Osteoblast (primary cell): ENCODE measurements at regions not wholly inside any gene's neighbourhood (a gene's known extent, or its start where the extent isn't known, plus 50 kb on each side); places are given as distances from the start of the nearest gene placed in this dataset.

Source experiments
- DNase-seq: peaks from one replicate; pipeline ENCODE4 v3.0.0; 2011; ENCODE audit warnings: low spot score, mixed read lengths; ENCODE audit not compliant: insufficient read length; ENCODE audit errors: missing footprints
- H2AFZ ChIP-seq: 2 replicates; pipeline ENCODE4 v1.6.0; 2011; ENCODE audit warnings: mild to moderate bottlenecking, low read length
- H3K27ac ChIP-seq: 2 replicates; pipeline ENCODE4 v1.5.1; 2011; ENCODE audit warnings: mild to moderate bottlenecking, low read depth, low read length, moderate library complexity
- H3K27me3 ChIP-seq: 2 replicates; pipeline ENCODE4 v1.6.0; 2012; ENCODE audit warnings: mild to moderate bottlenecking, control low read depth, inconsistent platforms, low read length, moderate library complexity; ENCODE audit not compliant: insufficient read depth
- H3K36me3 ChIP-seq: 2 replicates; pipeline ENCODE4 v1.5.1; 2011; ENCODE audit warnings: mild to moderate bottlenecking, low read length, control low read depth, moderate library complexity; ENCODE audit not compliant: insufficient read depth
- H3K4me1 ChIP-seq: 2 replicates; pipeline ENCODE4 v1.5.1; 2011; ENCODE audit warnings: mild to moderate bottlenecking, low read length, control low read depth, moderate library complexity; ENCODE audit not compliant: insufficient read depth
- H3K4me2 ChIP-seq: 2 replicates; pipeline ENCODE4 v1.6.0; 2011; ENCODE audit warnings: mild to moderate bottlenecking, low read length; ENCODE audit not compliant: insufficient read depth
- H3K4me3 ChIP-seq: fragments of 200-600 bp; sonication (generic); 3 replicates; pipeline ENCODE4 v1.5.1; 2012; ENCODE audit warnings: mild to moderate bottlenecking, low read length, inconsistent platforms; ENCODE audit not compliant: insufficient read depth
- H3K79me2 ChIP-seq: 2 replicates; pipeline ENCODE4 v1.6.0; 2012; ENCODE audit warnings: mild to moderate bottlenecking, low read length, control low read depth, inconsistent platforms; ENCODE audit not compliant: insufficient read depth
- H3K9me3 ChIP-seq: 2 replicates; pipeline ENCODE4 v1.5.1; 2011; ENCODE audit warnings: low read depth, low read length, control low read depth
- H4K20me1 ChIP-seq: 2 replicates; pipeline ENCODE4 v1.6.0; 2012; ENCODE audit warnings: mild to moderate bottlenecking, low read length, control low read depth; ENCODE audit not compliant: insufficient read depth
- TF ChIP-seq, protein P1 (sequence below): IDR thresholded peaks from 2 replicates; pipeline ENCODE4 v1.5.1; 2011; ENCODE audit warnings: mild to moderate bottlenecking, low read depth, low read length, moderate library complexity; ENCODE audit errors: extremely low read depth

DNA sequence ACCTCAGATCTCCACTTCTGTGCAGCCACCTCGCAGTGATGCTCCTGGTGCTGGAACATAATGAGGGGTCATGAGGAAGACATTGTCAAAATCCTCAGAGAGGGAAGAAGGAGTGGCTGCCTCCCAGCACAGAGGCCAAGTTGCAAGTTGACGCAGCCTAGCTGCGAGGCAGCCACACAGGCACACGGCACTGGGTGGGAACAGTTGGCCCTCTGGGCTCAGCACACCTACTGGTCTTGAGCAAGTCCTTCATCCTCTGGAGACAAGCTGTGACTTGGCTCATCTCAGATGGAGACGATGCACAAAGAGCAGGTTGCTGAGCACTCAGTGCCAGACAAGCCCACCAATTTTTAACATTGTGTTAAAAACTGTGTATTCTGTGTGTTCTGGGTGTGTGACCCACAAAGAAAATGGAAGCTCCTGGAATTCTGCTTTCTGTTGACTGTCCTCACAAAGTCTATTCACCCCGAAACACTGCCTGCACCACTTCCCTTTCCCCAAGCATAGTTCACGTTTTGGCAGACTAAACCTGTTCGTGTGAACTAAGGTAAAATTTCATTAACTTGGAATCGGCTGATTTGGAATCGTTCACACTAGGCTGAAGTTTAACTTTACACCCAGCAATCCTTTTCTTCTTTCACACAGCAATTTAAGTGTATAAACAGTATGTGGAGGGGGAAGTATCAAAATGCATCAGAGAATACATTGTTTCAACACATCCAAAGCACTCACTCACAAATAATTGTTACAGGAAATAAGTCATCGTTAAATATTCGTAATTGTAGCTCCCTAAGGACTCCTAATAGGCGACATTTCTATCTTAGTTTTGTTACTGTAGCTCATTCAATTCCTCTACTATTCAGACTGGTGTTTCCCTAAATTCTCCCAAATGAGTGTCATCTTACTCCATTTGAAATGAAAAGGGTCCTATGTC, 266.6 kb upstream of the ID2 start:
- Histone ChIP-seq H3K4me3 (no peak overlapping the region), H3K79me2 (no peaks in the 10 kb centered on the region), H3K4me1 (peaks cover 3% of the 10 kb centered on the region), H3K27me3 (no peaks in the 10 kb centered on the region), H4K20me1 (no peaks in the 10 kb centered on the region), H3K27ac (no peak overlapping the region), H2AFZ (no peak overlapping the region), H3K36me3 (no peaks in the 10 kb centered on the region), H3K9me3 (no peaks in the 10 kb centered on the region), H3K4me2 (no peak overlapping the region)
- DNase-seq, result no peak
- TF ChIP-seq, protein P1, sequence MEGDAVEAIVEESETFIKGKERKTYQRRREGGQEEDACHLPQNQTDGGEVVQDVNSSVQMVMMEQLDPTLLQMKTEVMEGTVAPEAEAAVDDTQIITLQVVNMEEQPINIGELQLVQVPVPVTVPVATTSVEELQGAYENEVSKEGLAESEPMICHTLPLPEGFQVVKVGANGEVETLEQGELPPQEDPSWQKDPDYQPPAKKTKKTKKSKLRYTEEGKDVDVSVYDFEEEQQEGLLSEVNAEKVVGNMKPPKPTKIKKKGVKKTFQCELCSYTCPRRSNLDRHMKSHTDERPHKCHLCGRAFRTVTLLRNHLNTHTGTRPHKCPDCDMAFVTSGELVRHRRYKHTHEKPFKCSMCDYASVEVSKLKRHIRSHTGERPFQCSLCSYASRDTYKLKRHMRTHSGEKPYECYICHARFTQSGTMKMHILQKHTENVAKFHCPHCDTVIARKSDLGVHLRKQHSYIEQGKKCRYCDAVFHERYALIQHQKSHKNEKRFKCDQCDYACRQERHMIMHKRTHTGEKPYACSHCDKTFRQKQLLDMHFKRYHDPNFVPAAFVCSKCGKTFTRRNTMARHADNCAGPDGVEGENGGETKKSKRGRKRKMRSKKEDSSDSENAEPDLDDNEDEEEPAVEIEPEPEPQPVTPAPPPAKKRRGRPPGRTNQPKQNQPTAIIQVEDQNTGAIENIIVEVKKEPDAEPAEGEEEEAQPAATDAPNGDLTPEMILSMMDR, result no peak

DNA sequence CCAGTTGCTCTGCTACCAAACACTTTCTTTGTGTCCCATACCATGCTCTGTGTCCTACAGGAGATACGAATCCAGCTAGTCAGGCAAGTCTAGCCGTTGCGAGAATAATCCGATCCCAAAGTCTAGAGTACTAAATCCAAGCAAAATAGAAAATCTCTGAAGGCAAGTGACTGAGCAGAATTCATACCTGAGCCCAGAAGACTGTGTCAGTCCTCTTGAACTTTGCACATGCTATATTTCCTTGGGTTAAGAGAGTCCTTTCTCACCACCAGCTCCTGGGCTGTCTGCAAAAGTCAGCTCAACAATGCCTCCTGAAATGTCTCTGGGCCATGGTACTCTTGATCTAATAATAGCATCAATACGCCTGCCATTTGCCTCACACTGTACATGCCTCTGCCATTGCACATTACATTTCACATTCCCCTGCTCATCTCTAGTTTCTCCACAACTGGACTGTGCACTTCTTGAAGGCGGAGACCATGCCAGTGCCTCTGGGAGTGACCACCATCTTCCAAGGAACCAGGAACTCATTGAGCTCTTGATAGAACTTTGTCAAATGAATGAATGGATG, 265.8 kb upstream of the ID2 start:
- no peaks in the 10 kb centered on the region for H3K79me2 ChIP-seq
- no peak for DNase-seq
- no peak overlapping the region for H3K4me2 ChIP-seq
- H3K4me1 ChIP-seq, result peaks cover 3% of the 10 kb centered on the region
- H3K36me3 ChIP-seq, result no peaks in the 10 kb centered on the region
- no peaks in the 10 kb centered on the region for H3K27me3 ChIP-seq
- TF ChIP-seq, protein P1, result no peak
- no peaks in the 10 kb centered on the region for H4K20me1 ChIP-seq
- no peak overlapping the region for H2AFZ ChIP-seq
- no peak overlapping the region for H3K27ac ChIP-seq
- no peaks in the 10 kb centered on the region for H3K9me3 ChIP-seq
- no peak overlapping the region for H3K4me3 ChIP-seq

DNA sequence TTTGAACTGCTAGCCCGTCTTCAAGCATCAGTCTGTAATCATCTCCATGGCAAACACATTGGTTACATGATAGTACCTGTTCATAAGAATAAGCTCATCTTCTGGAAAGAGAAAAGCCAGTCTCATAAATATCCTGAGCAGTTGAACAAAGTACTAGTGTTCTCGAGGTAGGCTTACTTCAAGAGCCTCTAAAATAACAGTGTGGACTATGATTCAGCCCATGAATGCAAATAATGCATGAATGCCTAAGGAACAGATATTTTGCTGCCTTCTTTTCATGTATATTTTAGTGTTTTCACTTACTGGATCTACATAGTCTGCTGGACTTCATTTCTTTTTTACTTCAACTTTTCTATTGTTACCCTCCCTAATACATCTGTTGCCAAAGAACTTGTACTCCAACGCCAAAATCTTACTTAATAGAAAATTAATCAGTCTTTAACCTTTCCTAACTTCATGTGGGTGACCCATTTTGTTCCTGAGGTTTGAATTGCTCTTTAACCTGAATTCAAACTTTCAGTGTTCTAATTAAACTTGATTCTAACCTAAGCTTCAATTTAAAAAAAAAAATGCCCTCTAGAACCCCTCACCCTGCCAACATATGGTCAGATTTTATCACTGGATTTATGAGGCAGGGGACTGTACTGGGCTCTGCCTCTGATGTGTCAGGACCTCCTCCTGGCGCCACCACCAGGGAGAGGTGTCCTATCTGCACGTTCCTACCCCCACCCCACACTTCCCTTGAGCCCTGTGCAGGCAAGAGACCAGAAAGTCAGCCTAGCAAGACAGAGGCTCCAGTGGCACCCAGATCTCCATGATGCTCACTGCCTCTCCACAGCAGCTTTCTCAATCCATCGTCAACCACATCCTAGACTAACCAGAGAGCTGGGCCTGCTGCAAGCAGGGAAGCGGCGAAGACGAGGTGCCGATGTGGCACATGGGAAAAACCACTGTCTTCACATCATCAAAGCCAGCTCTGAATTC, 264.7 kb upstream of the ID2 start:
- H3K79me2 ChIP-seq, result no peaks in the 10 kb centered on the region

More for the DNA sequence above, 264.7 kb upstream of the ID2 start:
- H3K27ac ChIP-seq, result no peak overlapping the region
- H3K27me3 ChIP-seq, result peaks cover 6% of the 10 kb centered on the region
- peaks cover 3% of the 10 kb centered on the region for H3K4me1 ChIP-seq
- H3K36me3 ChIP-seq, result no peaks in the 10 kb centered on the region
- H3K4me3 ChIP-seq, result no peak overlapping the region
- H4K20me1 ChIP-seq, result no peaks in the 10 kb centered on the region
- TF ChIP-seq, protein P1, result no peak
- DNase-seq, result no peak
- H2AFZ ChIP-seq, result no peak overlapping the region
- H3K9me3 ChIP-seq, result no peaks in the 10 kb centered on the region
- no peak overlapping the region for H3K4me2 ChIP-seq
